T-cell (primary cell): ENCODE measurements at regions not wholly inside any gene's neighbourhood (a gene's known extent, or its start where the extent isn't known, plus 50 kb on each side); places are given as distances from the start of the nearest gene placed in this dataset.
"Not testable (repeated sequence)": the region's sequence is repeated elsewhere in the genome, so short reads cannot be mapped to it uniquely, and the experiment has no call there.

Experiments used
- ATAC-seq, 4 experiments: fragments of 200-7000 bp in 3 of 4; fragments of 150-1000 bp in 1 of 4; cut with Tn5 transposase; replicated peaks in 1 of 4; 1 replicate in 3 of 4; 2 replicates in 1 of 4; pipeline ENCODE4 v1.10.0; 2021; ENCODE audit warnings: moderate library complexity in 3 of 4, mild to moderate bottlenecking in 2 of 4, moderate number of reproducible peaks in 1 of 4
- CTCF ChIA-PET, 2 donors: fragments of 300-600 bp; sonication (Branson Sonifier 250); formaldehyde crosslinking; loops; one replicate each; lab custom pipeline; 2022; ENCODE audit warnings: antibody characterized with exemption in 2 of 2; lab: Charles Lee
- POLR2A ChIA-PET, 2 donors: fragments of 300-600 bp; sonication (Branson Sonifier 250); formaldehyde crosslinking; loops; one replicate each; lab custom pipeline; 2022; ENCODE audit warnings: antibody characterized with exemption in 2 of 2; lab: Charles Lee
- DNase-seq, 35 experiments: peaks; one replicate each; pipeline versions ENCODE4 v3.0.0 to v3.0.0-alpha.2; 2013 to 2023
- H3K27ac ChIP-seq: one replicate; pipeline ENCODE4 v1.5.1; 2013; ENCODE audit warnings: low read length
- H3K27me3 ChIP-seq, 2 experiments: replicated peaks in 1 of 2; 1 replicate in 1 of 2; 2 replicates in 1 of 2; pipeline versions ENCODE4 v1.6.1 to v1.7.0; 2013; ENCODE audit warnings: low read length in 1 of 2, mixed read lengths in 1 of 2; ENCODE audit not compliant: control insufficient read depth in 2 of 2, insufficient read depth in 2 of 2; ENCODE audit errors: extremely low read depth in 1 of 2
- H3K36me3 ChIP-seq, 2 donors: 1 replicate in 1 of 2; 2 replicates in 1 of 2; pipeline versions ENCODE4 v1.6.1 to v1.7.0; 2013; ENCODE audit warnings: low read length in 1 of 2; ENCODE audit not compliant: control insufficient read depth in 2 of 2, insufficient read depth in 1 of 2; ENCODE audit errors: extremely low read depth in 1 of 2
- H3K4me1 ChIP-seq, 2 experiments: 1 replicate in 1 of 2; 2 replicates in 1 of 2; pipeline versions ENCODE4 v1.6.1 to v1.7.0; 2013; ENCODE audit warnings: low read length in 2 of 2, mixed read lengths in 1 of 2; ENCODE audit not compliant: insufficient read depth in 2 of 2, control insufficient read depth in 1 of 2; ENCODE audit errors: extremely low read depth in 1 of 2
- H3K4me3 ChIP-seq, 2 donors: 1 replicate in 1 of 2; 2 replicates in 1 of 2; pipeline versions ENCODE4 v1.5.1 to v1.7.0; 2013; ENCODE audit warnings: mild to moderate bottlenecking in 2 of 2, low read length in 1 of 2, moderate library complexity in 1 of 2; ENCODE audit not compliant: control insufficient read depth in 1 of 2; ENCODE audit errors: extremely low read depth in 1 of 2
- H3K9me3 ChIP-seq: 2 replicates; pipeline ENCODE4 v1.7.0; 2013
- H3K27ac Mint-ChIP-seq, 2 donors: one replicate each; pipeline ENCODE4 v1.8.0; 2020 to 2021; ENCODE audit warnings: mild to moderate bottlenecking in 2 of 2, mixed read lengths in 2 of 2
- H3K27me3 Mint-ChIP-seq, 2 donors: one replicate each; pipeline ENCODE4 v1.8.0; 2021 to 2022; ENCODE audit warnings: mixed read lengths in 2 of 2
- H3K36me3 Mint-ChIP-seq: one replicate; pipeline ENCODE4 v1.8.0; 2021; ENCODE audit warnings: mixed read lengths
- H3K4me1 Mint-ChIP-seq, 3 donors: one replicate each; pipeline ENCODE4 v1.8.0; 2020 to 2022; ENCODE audit warnings: mixed read lengths in 3 of 3, mild to moderate bottlenecking in 1 of 3
- H3K4me3 Mint-ChIP-seq, 3 donors: one replicate each; pipeline ENCODE4 v1.8.0; 2020 to 2022; ENCODE audit warnings: mild to moderate bottlenecking in 3 of 3, mixed read lengths in 3 of 3, moderate library complexity in 3 of 3
- H3K9me3 Mint-ChIP-seq, 3 donors: one replicate each; pipeline ENCODE4 v1.8.0; 2020 to 2022; ENCODE audit warnings: mixed read lengths in 3 of 3
- WGBS: methylation state at CpG from one replicate; pipeline ENCODE4 v1.1.5; 2013; ENCODE audit warnings: missing lambda C conversion rate; ENCODE audit not compliant: insufficient coverage; 5-methylcytosine and 5-hydroxymethylcytosine counted together

DNA sequence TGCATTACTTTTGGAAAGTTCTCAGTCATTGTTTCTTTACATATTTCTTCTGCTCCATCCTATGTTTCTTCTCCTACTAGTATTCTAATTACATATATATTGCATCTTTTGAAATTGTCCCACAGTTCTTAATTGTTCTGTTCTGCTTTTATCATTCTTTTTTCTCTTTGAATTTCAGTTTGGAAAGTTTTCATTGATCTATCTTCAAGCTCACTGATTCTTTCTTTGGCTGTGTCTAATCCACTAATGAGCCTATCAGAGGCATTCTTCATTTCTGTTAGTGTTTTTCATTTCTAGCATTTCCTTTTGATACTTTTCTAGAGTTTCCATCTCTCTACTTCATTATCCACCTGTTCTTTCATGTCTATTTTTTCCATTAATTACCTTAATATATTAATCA is 159.0 kb upstream of the KCNJ15 start:
- no peaks in the 10 kb centered on the region for H3K36me3 ChIP-seq
- H3K27me3 Mint-ChIP-seq, result peaks cover 13 to 41% of the 10 kb centered on the region in 2 donors
- ChIA-PET POLR2A (no interaction called here), CTCF (no interaction called here)
- H3K27ac Mint-ChIP-seq, result no peak overlapping the region
- H3K9me3 ChIP-seq, result no peaks in the 10 kb centered on the region
- no peak overlapping the region for H3K4me3 Mint-ChIP-seq
- no peaks in the 10 kb centered on the region for H3K4me1 ChIP-seq
- H3K36me3 Mint-ChIP-seq, result no peaks in the 10 kb centered on the region
- no peak overlapping the region for H3K27ac ChIP-seq
- no peak overlapping the region for H3K4me3 ChIP-seq
- ATAC-seq, result no peak
- H3K27me3 ChIP-seq, result no peaks in the 10 kb centered on the region
- no peaks in the 10 kb centered on the region for H3K4me1 Mint-ChIP-seq
- H3K9me3 Mint-ChIP-seq, result peaks cover 4 to 14% (median 11%) of the 10 kb centered on the region in 3 donors
- no peak for DNase-seq

DNA sequence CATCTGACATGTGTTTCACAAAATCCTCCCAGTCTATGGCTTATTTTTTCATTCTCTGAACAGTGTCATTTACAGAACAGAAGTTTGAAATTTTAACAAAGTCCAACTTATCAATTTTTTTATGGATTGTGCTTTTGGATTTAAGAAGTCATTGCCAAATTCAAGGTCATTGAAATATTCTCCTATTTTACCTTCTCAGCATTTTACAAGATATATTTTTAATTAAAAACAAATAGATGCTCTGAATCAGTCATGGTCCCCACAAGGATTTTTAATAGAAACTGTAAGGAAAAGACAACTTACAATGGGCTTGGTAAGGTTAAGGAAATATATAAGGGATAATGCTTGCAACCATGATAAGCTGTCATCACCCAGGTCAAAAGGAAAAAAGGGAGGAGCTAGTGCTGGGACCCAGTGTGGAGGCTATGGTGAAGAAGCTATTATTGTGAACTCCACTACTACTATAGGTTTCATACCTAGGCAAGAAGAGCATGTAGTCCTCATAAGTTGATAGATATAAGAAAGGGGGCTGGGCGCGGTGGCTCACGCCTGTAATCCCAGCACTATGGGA is 144.5 kb upstream of the KCNJ15 start:
- peaks cover 0 to 5% of the 10 kb centered on the region in 2 donors for H3K27me3 Mint-ChIP-seq
- no peak for DNase-seq
- peaks cover 0 to 5% (median 0%) of the 10 kb centered on the region in 3 donors for H3K9me3 Mint-ChIP-seq
- no peak for ATAC-seq
- no peaks in the 10 kb centered on the region for H3K4me1 ChIP-seq
- no peak overlapping the region for H3K4me3 Mint-ChIP-seq
- H3K27ac Mint-ChIP-seq, result no peak overlapping the region
- no peak overlapping the region for H3K4me3 ChIP-seq
- H3K9me3 ChIP-seq, result no peaks in the 10 kb centered on the region
- ChIA-PET CTCF (no interaction called here), POLR2A (no interaction called here)
- peaks cover 0 to 3% of the 10 kb centered on the region in 2 experiments for H3K27me3 ChIP-seq
- no peaks in the 10 kb centered on the region for H3K36me3 ChIP-seq
- H3K4me1 Mint-ChIP-seq, result peaks cover 5 to 17% (median 8%) of the 10 kb centered on the region in 3 donors
- H3K27ac ChIP-seq, result no peak overlapping the region
- WGBS, result no CpG with 5 or more reads among the region's 3 CpGs
- no peaks in the 10 kb centered on the region for H3K36me3 Mint-ChIP-seq

DNA sequence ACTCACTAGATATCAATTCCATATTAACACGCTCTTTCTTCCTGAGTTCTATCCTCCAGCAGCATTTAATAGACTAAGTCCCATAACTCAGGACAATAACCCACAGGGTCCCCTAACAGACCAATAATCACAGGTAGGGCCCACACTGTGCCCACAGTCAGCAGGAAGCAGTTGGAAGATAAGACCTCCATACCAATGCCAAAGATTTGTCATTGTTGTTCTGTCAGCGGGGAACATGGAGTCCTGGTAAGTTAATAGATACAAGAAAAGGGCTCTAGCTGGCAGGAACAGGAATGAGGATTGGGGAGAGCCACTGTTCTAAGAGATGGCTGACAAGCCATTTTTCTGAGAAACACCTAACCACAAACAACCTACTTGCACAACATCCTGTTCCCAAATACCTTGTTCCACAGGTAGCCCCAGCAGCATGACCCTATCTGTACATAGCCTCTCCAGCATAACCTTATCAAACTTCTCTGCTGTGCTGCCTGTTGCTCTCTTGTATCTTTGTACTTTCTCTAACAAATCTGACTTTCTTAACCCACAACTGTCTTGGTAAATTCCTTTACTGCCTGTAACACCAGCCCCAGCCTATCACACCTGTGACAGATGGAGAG is 142.0 kb upstream of the KCNJ15 start:
- Histone ChIP-seq H3K36me3 (no peaks in the 10 kb centered on the region), H3K4me1 (no peaks in the 10 kb centered on the region), H3K27ac (no peak overlapping the region), H3K4me3 (no peak overlapping the region), H3K9me3 (no peaks in the 10 kb centered on the region), H3K27me3 (peaks cover 0 to 3% of the 10 kb centered on the region in 2 experiments)
- no peak for ATAC-seq
- Mint-ChIP-seq H3K4me3 (no peak overlapping the region), H3K4me1 (peaks cover 5 to 17% (median 8%) of the 10 kb centered on the region in 3 donors), H3K27ac (no peak overlapping the region), H3K9me3 (peaks cover 0 to 5% (median 0%) of the 10 kb centered on the region in 3 donors), H3K27me3 (peaks cover 0 to 9% of the 10 kb centered on the region in 2 donors), H3K36me3 (no peaks in the 10 kb centered on the region)
- ChIA-PET CTCF (no interaction called here), POLR2A (no interaction called here)
- WGBS, result 100% methylated on average over 1 of the region's 2 CpGs
- DNase-seq, result no peak

DNA sequence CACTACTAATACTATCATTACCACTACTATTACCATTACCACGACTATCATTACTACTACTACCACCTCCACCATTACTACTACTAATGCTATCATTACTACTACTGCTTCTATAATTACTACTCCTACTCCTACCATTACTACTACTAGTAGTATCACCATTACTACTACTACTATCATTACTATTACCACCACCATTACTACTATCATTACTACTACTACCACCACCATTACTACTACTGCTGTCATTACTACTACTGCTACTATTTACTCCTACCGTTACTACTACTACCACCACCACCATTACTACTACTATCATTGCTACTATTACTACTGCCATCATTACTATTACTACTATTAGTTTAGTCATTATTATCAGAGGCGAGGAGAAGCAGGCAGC is 140.9 kb upstream of the KCNJ15 start:
- Histone ChIP-seq H3K36me3 (no peaks in the 10 kb centered on the region), H3K4me3 (no peak overlapping the region), H3K4me1 (no peaks in the 10 kb centered on the region), H3K9me3 (no peaks in the 10 kb centered on the region), H3K27me3 (peaks cover 0 to 3% of the 10 kb centered on the region in 2 experiments), H3K27ac (no peak overlapping the region)
- H3K4me1 Mint-ChIP-seq, result peaks cover 5 to 17% (median 8%) of the 10 kb centered on the region in 3 donors
- no peak for ATAC-seq
- no peaks in the 10 kb centered on the region for H3K36me3 Mint-ChIP-seq
- H3K9me3 Mint-ChIP-seq, result peaks cover 0 to 5% (median 0%) of the 10 kb centered on the region in 3 donors
- no peak for DNase-seq
- ChIA-PET POLR2A (no interaction called here), CTCF (interaction anchor here in 1 of 2 donors (0.5 kb wide), 1 partner anchor 34 kb away, joined by 3 read pairs; no protein-coding TSS in a partner anchor)
- no peak overlapping the region for H3K27ac Mint-ChIP-seq
- H3K4me3 Mint-ChIP-seq, result no peak overlapping the region
- peaks cover 0 to 9% of the 10 kb centered on the region in 2 donors for H3K27me3 Mint-ChIP-seq
- WGBS, result 60% methylated on average over 1 of the region's 3 CpGs

DNA sequence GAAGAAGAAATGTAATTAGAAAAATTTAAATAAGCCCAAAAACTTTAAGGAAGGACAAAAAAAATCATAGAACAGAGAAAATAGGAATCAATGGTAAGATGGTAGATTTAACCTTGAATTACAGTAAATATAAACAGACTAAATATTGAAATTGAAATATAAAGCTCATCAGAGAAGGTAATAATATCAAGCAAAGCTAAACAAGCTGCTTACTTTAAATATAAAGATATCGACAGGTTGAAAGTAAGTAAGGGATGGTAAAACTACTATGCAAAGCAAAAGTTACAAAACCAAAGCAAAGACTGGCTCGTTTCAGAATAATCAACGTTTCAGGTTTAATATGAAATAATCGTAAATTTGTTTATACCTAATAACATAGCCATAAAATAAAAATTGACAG is 137.0 kb upstream of the KCNJ15 start:
- H3K4me1 ChIP-seq, result no peaks in the 10 kb centered on the region
- Mint-ChIP-seq H3K27ac (no peak overlapping the region), H3K4me3 (no peak overlapping the region), H3K27me3 (peaks cover 0 to 4% of the 10 kb centered on the region in 2 donors), H3K36me3 (no peaks in the 10 kb centered on the region), H3K4me1 (peaks cover 2 to 5% (median 4%) of the 10 kb centered on the region in 3 donors), H3K9me3 (peaks cover 0 to 5% (median 0%) of the 10 kb centered on the region in 3 donors)
- H3K36me3 ChIP-seq, result no peaks in the 10 kb centered on the region
- ChIA-PET CTCF (interaction anchor here in 1 of 2 donors (1.0 kb wide), 1 partner anchor 37 kb away, joined by 3 read pairs; no protein-coding TSS in a partner anchor), POLR2A (no interaction called here)
- H3K9me3 ChIP-seq, result no peaks in the 10 kb centered on the region
- H3K4me3 ChIP-seq, result no peak overlapping the region
- no peak for DNase-seq
- no CpG with 5 or more reads among the region's 4 CpGs for WGBS
- no peak for ATAC-seq
- peaks cover 0 to 6% of the 10 kb centered on the region in 2 experiments for H3K27me3 ChIP-seq
- no peak overlapping the region for H3K27ac ChIP-seq

DNA sequence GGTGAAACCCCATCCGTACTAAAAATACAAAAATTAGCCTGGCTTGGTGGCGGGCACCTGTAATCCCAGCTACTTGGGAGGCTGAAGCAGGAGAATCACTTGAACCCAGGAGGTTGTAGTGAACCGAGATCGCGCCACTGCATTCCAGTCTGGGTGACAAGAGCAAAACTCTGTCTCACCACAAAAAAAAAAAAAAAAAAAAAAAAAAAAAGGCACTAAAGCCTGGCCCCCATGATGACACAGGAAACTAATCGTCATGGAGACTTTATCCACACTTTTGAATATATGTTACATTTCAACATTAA is 136.2 kb upstream of the KCNJ15 start:
- H3K36me3 Mint-ChIP-seq, H3K36me3 ChIP-seq, H3K9me3 Mint-ChIP-seq, H3K4me1 ChIP-seq, POLR2A ChIA-PET, H3K9me3 ChIP-seq, H3K27me3 Mint-ChIP-seq, CTCF ChIA-PET, H3K4me1 Mint-ChIP-seq, H3K27ac ChIP-seq, H3K27me3 ChIP-seq, ATAC-seq, H3K4me3 Mint-ChIP-seq, DNase-seq, H3K4me3 ChIP-seq, H3K27ac Mint-ChIP-seq: not testable (repeated sequence)
- WGBS, result 93% methylated on average over 3 of the region's 6 CpGs
